ENCODE measurements at regions not wholly inside any gene's neighbourhood (a gene's known extent, or its start where the extent isn't known, plus 50 kb on each side); places are given as distances from the start of the nearest gene placed in this dataset.

DNA sequence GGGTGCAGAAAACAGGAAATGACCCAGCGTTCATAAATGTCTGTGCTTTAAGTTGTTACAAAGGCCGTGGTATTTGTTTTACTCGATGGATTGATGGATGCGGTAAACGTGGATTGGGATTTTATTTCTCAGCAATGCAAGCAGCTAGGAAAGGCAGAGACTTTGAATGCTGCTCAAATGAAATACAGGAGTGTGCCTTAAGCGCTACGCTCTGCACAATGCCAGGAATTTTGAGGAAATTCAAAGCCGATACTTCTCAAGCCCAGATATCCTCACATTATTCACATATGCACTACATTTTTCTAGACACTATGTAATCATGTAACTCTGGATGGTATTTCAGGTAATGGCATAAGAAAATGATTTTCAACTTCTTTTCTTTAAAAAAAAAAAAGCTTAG, 514.3 kb upstream of the ADARB2 start:
- TF ChIP-seq, protein P1, sequence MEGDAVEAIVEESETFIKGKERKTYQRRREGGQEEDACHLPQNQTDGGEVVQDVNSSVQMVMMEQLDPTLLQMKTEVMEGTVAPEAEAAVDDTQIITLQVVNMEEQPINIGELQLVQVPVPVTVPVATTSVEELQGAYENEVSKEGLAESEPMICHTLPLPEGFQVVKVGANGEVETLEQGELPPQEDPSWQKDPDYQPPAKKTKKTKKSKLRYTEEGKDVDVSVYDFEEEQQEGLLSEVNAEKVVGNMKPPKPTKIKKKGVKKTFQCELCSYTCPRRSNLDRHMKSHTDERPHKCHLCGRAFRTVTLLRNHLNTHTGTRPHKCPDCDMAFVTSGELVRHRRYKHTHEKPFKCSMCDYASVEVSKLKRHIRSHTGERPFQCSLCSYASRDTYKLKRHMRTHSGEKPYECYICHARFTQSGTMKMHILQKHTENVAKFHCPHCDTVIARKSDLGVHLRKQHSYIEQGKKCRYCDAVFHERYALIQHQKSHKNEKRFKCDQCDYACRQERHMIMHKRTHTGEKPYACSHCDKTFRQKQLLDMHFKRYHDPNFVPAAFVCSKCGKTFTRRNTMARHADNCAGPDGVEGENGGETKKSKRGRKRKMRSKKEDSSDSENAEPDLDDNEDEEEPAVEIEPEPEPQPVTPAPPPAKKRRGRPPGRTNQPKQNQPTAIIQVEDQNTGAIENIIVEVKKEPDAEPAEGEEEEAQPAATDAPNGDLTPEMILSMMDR (IDR thresholded peaks at IDR 0.05; ENCODE audit: insufficient read depth, low read length, poor library complexity, severe bottlenecking) = no peak
- TF ChIP-seq EZH2phosphoT487 (conservative IDR thresholded peaks at IDR 0.05; ENCODE audit: low read length) = no peak

All from SU-DHL-6 (cell line).